Limb (tissue), 2 donors: ENCODE measurements at regions not wholly inside any gene's neighbourhood (a gene's known extent, or its start where the extent isn't known, plus 50 kb on each side); places are given as distances from the start of the nearest gene placed in this dataset.

Experiments used
- DNase-seq, 2 donors: peaks; one replicate each; pipeline ENCODE4 v3.0.0-alpha.2; 2016; ENCODE audit errors: extremely low spot score in 2 of 2

GRCh38 chr11:26030399-26030798 lies 301.5 kb upstream of the ANO3 start:
- DNase-seq = no peak

DNA sequence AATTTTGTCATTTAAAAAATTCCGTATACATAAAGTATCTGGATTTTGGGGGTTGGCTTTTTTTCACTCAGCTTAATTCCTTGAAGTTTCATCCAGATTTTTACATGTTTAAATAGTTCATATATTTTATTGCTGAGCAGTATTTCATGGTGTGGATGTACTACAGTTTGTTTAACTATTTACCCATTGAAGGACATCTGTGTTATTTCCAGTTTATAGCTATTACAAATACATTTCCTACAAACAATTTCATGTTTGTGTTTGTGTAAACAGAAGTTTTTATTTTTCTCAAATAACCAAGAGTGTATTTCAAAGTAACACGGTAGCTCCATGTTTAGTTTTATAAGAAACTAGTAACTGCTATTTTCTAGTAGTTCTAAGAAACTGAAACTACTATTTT lies 299.7 kb upstream of the ANO3 start:
- DNase-seq = no peak

DNA sequence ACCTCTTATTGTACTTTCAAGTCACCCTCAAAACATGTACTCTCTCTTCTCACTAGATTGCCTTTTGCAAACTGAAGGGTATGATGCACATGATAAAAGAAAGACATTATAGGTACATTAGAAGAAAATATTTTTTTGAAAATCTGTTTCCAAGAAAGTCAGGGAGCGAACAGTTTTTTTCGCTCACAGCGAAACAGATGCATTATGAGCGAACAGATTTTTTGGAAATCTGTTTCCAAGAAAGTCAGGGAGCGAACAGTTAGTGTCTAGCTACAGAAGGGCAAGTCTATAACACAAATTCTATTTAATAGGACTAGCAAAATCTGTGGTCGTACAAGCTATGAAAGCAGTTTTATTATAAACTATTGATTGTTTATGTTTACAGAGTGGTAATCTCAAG lies 296.2 kb upstream of the ANO3 start:
- DNase-seq = no peak

- DNase-seq = no peak
Observed at GRCh38 chr11:26037716-26038115, 294.2 kb upstream of the ANO3 start.

DNA sequence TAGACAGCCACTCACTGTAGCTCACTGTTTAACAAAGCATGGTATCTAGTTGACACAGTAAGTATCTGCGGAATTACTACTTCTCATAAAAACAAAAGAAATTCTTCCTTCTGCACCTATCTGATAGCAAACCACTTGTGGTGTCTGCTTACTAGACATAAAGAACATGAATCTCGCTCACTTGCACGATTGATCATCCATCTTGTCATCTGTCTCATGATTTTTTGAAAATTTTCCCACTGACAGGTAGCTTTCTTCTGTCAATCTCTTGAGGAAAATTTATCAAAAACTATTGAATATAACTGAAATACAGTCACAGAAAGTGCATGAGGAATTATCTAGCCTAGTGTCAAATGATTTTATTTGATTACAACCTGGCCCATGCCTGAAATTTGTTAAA lies 291.6 kb upstream of the ANO3 start:
- no peak for DNase-seq

GRCh38 chr11:26042113-26042512 lies 289.8 kb upstream of the ANO3 start:
- DNase-seq = no peak

GRCh38 chr11:26043665-26044064 lies 288.3 kb upstream of the ANO3 start:
- no peak for DNase-seq

GRCh38 chr11:26044389-26044788 lies 287.5 kb upstream of the ANO3 start:
- DNase-seq = no peak

DNA sequence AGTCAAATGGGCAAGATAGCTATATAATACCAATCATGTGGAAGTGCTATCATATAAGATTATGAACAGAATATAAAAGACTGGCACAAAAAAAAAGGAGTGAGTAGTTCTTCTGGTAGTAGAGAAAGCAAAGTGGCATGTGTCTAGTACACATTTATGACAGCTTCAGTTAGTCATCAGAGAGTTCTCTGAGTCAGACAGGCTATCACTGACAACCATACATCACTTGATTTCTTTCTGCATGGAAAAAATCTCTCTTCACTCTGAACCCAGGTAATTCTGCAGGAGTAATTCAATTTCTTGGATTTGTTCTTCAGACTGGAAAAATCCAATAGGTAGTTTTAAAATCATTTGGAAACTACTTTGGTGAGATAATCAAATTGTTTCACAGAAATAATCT lies 286.8 kb upstream of the ANO3 start:
- no peak for DNase-seq

DNA sequence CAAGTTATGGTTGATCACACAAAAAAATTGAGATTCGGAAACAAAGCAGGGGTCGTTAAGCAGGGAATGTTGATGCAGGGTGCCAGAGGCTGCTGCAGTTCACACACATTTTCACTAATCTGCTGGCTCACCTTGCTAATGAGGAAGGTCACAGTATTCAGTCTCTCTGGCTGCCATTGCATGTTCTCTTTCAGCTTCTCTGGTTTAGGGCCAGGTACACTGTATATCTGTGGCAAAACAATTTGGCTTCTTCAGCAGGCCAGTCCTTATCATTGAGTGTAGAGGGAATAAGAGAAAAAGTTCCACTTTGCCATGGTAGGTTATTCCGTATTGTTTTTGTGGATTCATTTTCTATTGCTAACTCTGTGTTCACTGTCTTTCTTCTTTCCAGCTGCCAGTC lies 283.7 kb upstream of the ANO3 start:
- DNase-seq = no peak

DNA sequence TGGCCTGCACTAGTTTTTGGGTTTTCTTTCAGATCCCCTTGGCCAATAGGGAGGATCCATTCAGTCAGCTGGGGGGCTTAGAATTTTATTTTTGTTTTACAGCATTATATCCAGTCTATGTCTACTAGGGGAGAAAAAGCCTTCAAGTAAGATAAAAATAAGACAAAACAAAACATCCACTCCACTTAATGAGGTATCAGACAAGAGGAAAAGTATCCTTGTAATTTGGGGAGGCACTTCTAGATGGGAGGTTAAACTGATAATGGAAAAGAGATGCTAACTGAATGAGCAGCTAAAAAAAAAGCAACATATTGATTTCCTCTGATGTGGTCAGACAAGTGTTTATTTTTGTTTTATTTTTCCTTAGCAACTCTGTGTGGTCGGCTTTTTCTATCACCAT lies 278.0 kb upstream of the ANO3 start:
- DNase-seq = no peak

DNA sequence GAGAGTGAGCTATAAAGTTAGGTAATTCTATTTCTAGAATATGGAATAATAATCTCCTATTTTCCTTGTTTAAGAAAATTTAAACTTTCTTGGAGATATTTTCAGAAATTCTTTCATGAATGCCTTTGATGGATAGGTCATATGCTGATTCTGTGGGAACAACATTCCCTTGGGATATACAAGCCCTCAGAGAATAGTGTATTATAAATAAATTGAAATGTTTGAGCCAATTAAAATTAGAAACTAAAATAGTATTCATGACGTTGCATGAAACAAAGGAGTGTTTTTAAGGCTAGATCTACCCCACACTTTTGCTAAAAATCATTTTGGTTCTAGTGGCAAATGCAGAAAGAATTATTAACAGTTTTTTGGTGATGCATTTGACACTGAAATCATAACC lies 269.3 kb upstream of the ANO3 start:
- DNase-seq = no peak

DNA sequence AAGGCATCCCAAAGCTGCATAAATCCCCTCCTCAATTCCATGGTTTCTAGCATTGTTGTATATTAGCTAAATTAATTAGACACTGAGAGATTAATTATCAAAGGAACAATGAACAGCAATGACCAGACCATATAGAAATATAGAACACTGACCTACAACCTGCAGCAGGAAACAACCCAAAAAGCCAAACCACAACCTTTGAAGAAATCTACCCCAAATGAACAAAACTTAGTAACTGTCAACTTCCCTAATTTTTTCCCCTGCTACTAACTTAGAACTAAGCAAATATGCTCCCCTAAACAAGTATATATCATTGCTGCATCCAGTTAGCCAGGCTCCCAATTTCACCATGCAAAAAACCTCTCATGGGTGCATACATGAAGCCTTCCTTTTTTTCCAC lies 268.0 kb upstream of the ANO3 start:
- no peak for DNase-seq

- DNase-seq = no peak
Observed at GRCh38 chr11:26065944-26066343, 266.0 kb upstream of the ANO3 start.

GRCh38 chr11:26070714-26071380 lies 261.1 kb upstream of the ANO3 start:
- no peak for DNase-seq

GRCh38 chr11:26072614-26073153 lies 259.2 kb upstream of the ANO3 start:
- DNase-seq = no peak

GRCh38 chr11:26073646-26074045 lies 258.3 kb upstream of the ANO3 start:
- DNase-seq = no peak

DNA sequence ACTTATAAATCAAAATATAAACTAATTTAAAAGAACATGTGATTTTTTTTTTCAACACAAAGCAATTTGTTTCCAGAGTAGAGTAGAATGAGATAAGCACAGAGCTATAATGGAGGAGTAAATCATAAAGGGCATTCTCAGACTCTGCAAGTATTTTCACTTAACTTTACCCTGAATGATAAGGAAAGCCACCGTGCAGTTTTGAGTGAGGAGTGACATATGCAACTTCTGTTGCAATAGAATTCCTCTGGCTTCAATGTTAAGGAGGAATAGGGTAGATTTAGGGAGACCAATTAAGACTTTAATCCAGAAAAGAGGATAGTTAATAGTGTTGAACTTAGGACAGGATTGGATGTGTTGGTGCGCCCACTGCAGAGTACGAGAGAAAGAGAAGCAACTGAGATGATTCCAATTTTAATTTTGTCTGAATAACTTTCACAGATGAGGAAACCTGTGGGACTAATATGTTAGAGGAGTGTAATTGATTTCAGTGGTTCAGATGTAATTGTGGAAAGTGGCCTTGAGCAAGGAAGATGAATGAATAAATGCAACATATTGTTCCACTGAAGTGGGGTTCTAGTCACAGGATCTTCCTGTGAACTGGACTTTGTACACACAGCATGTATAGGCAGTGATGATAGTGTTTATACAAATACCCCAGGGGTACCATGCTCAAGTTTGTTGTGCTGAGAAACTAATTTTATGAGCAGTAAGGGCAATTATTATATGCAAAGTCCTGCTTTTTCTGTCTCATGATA lies 255.5 kb upstream of the ANO3 start:
- no peak for DNase-seq

GRCh38 chr11:26078231-26078821 lies 253.6 kb upstream of the ANO3 start:
- DNase-seq = no peak

DNA sequence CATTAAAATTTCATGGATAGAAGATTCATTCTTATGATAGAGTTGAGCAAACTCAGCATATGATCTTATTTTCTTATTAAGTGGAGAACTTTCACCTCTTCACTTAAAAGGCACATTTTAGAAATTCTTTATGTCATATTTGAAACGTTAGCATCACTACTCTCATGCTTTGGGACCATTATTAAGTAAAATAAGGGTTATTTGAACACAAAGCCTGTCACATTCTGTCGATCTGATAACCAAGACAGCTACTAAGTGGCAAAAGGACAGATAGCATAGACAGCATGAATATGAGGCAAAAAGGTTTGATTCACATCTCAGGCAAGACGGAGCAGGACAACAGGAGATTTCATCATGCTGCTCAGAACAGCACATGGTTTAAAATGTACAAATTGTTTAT lies 247.6 kb upstream of the ANO3 start:
- DNase-seq = no peak

DNA sequence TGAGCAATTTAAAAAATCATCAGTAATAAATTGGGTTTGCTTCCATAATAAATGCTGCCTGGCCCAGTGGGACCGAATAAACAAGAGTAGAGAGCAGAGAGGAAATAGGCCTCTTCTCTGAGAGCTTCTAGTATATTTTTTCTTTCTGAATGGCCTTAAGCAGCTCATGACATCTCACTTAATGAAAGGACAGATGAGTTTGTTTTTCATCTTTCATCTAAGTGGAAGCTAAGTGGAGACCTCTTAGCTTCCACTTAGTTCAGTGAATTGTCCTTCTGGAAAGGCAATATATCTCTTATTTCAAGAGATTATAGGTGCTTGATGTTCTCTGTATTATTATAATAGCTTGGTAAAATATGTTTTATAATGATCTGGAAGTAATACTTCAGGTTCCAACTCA lies 245.9 kb upstream of the ANO3 start:
- no peak for DNase-seq

- no peak for DNase-seq
Observed at GRCh38 chr11:26087120-26087935, 244.6 kb upstream of the ANO3 start.
